GM18505 (cell line): ENCODE measurements at regions not wholly inside any gene's neighbourhood (a gene's known extent, or its start where the extent isn't known, plus 50 kb on each side); places are given as distances from the start of the nearest gene placed in this dataset.

Source experiments
- ATAC-seq: cut with Tn5 transposase; IDR thresholded peaks from one replicate; pipeline ENCODE4 v1.9.1; 2021; ENCODE audit not compliant: unreplicated experiment
- POLR2A ChIP-seq: IDR thresholded peaks from 4 replicates; pipeline ENCODE4 v1.6.1; 2011; ENCODE audit warnings: borderline replicate concordance; ENCODE audit not compliant: insufficient read depth, insufficient read length; ENCODE audit errors: extremely low read depth

DNA sequence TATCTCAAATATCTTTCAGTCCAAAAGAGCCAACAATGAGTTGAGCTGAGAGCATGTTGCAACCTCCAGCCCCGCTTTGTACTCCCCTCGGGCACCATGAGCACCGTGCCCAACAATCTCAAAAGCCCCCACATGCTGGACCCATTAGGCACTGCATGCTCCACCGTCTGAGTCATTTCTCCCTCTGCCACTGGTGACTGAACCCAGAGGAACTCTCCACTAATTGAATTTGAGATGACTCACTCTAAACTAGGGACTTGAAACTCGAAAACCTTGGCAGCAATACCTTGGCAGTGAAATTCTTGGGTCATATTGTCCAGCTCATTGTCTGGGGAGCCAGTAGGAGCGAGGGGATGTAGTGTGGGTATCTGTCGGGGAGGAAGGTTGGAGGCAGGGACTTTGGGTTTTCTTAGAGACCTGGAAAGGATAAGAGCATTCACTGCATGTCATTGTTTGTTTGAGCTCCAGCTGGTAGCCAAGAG, 49.9 kb upstream of the SLIT3 start:
- no peak for TF ChIP-seq POLR2A
- ATAC-seq, result no peak
